ENCODE measurements at regions not wholly inside any gene's neighbourhood (a gene's known extent, or its start where the extent isn't known, plus 50 kb on each side); places are given as distances from the start of the nearest gene placed in this dataset.

GRCh38 chr18:62450546-62451410 lies 72.0 kb upstream of the ZCCHC2 start:
- H3K79me2 ChIP-seq (ENCODE audit: low read length) = no peaks in the 10 kb centered on the region
- DNase-seq (peak; percentile 93), ATAC-seq (peak; percentile 96)
- no peaks in the 10 kb centered on the region for H4K20me1 ChIP-seq (ENCODE audit: low read length)
- no TSS peak for BruUV-seq (replicated peaks)
- no peaks in the 10 kb centered on the region for H3F3A ChIP-seq (ENCODE audit: low read length, unreplicated experiment)
- peak overlapping the region; percentile 21; the same call in 1 of the 2 replicates for H3K4me3 ChIP-seq (ENCODE audit: low read length)
- H3K27ac ChIP-seq (ENCODE audit: low read length) = peak overlapping the region; percentile 82
- no peaks in the 10 kb centered on the region for H3K27me3 ChIP-seq (ENCODE audit: low read length)
- no peaks in the 10 kb centered on the region for H3K36me3 ChIP-seq (ENCODE audit: low read depth, low read length)
- TF ChIP-seq CTCF (conservative IDR thresholded peaks at IDR 0.05; ENCODE audit: low read depth, low read length) (no peak), EZH2 (IDR thresholded peaks at IDR 0.05; ENCODE audit: low read length, unreplicated experiment) (no peak), EZH2phosphoT487 (IDR thresholded peaks at IDR 0.05; ENCODE audit: borderline replicate concordance, low read length) (no peak)
- no peaks in the 10 kb centered on the region for H3K9me3 ChIP-seq (ENCODE audit: low read length)
- POLR2A ChIA-PET (ENCODE audit: unreplicated experiment) = interaction anchor here (1.0 kb wide), 1 partner anchor 72 kb away, joined by 3 read pairs; the partner anchor contains the start of gene ZCCHC2
- H3K9ac ChIP-seq (ENCODE audit: low read length) = peak overlapping the region; percentile 5; the same call in 1 of the 2 replicates
- H3K9me2 ChIP-seq (replicated peaks; ENCODE audit: low read length) = no peaks in the 10 kb centered on the region
- peak overlapping the region; percentile 65 for H3K4me2 ChIP-seq (ENCODE audit: low read length)
- H3K4me1 ChIP-seq (ENCODE audit: insufficient read depth, low read length) = peaks cover 30% of the 10 kb centered on the region
- intact Hi-C loops (cut with micrococcal nuclease) = loop anchor here (2.0 kb wide), 2 partner anchors 34 to 76 kb away; no protein-coding TSS in a partner anchor
- CTCF ChIA-PET = interaction anchor here (1.0 to 1.3 kb wide), 3 partner anchors 25 to 135 kb away, joined by 3 to 5 read pairs (median 3); no protein-coding TSS in a partner anchor
- H2AFZ ChIP-seq (ENCODE audit: low read length) = peak overlapping the region; percentile 9

DNA sequence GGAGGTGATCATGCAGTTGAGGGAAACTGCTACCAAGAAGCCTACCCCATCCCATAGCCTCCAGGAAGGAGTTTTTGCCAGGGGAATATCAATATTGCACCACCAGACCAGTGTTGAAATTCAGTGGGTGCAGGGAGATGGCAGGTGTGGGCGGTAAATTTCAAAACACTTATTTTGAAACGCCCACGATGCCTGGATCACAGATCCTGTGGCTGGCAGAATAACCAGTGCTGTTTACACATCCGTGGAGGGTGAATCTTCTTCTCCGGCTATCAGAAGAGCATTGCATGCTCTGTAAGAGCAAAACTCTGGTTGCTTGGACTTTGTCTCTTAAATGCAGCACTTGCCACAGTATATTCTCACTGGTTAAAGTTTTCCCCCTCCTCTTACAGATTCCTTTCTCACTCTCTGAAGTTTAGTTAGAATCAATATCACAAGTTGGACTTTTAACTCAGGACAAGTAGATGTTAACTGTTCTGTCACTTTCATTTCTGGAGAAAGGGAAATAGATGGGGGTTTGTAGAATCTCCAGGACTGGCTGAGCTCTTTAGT lies 70.5 kb upstream of the ZCCHC2 start:
- no peak for TF ChIP-seq CTCF (conservative IDR thresholded peaks at IDR 0.05; ENCODE audit: low read depth, low read length)
- TF ChIP-seq EZH2phosphoT487 (IDR thresholded peaks at IDR 0.05; ENCODE audit: borderline replicate concordance, low read length) = no peak
- TF ChIP-seq EZH2 (IDR thresholded peaks at IDR 0.05; ENCODE audit: low read length, unreplicated experiment) = no peak
- Histone ChIP-seq H4K20me1 (ENCODE audit: low read length) (no peaks in the 10 kb centered on the region), H3F3A (ENCODE audit: low read length, unreplicated experiment) (no peaks in the 10 kb centered on the region), H3K9me2 (replicated peaks; ENCODE audit: low read length) (no peaks in the 10 kb centered on the region), H2AFZ (ENCODE audit: low read length) (no peak overlapping the region), H3K4me3 (ENCODE audit: low read length) (no peak overlapping the region), H3K27ac (ENCODE audit: low read length) (no peak overlapping the region), H3K9ac (ENCODE audit: low read length) (no peak overlapping the region), H3K4me2 (ENCODE audit: low read length) (no peak overlapping the region), H3K27me3 (ENCODE audit: low read length) (no peaks in the 10 kb centered on the region), H3K9me3 (ENCODE audit: low read length) (no peaks in the 10 kb centered on the region), H3K36me3 (ENCODE audit: low read depth, low read length) (no peaks in the 10 kb centered on the region), H3K79me2 (ENCODE audit: low read length) (no peaks in the 10 kb centered on the region), H3K4me1 (ENCODE audit: insufficient read depth, low read length) (peaks cover 30% of the 10 kb centered on the region)
- intact Hi-C loops (cut with micrococcal nuclease) = no loop called here
- BruUV-seq (replicated peaks) = no TSS peak
- POLR2A ChIA-PET (ENCODE audit: unreplicated experiment) = no interaction called here
- ATAC-seq (no peak), DNase-seq (peak; percentile 14)
- CTCF ChIA-PET = no interaction called here

All from PC-3 (cell line).